ENCODE measurements at regions not wholly inside any gene's neighbourhood (a gene's known extent, or its start where the extent isn't known, plus 50 kb on each side); places are given as distances from the start of the nearest gene placed in this dataset.

GRCh38 chr18:57915865-57916582 is 112.9 kb upstream of the ATP8B1 start:
- DNase-seq: no peak

GRCh38 chr18:57915248-57915647 is 112.1 kb upstream of the ATP8B1 start:
- DNase-seq: peak; percentile 85

GRCh38 chr18:57913686-57914085 is 110.6 kb upstream of the ATP8B1 start:
- DNase-seq: no peak

DNA sequence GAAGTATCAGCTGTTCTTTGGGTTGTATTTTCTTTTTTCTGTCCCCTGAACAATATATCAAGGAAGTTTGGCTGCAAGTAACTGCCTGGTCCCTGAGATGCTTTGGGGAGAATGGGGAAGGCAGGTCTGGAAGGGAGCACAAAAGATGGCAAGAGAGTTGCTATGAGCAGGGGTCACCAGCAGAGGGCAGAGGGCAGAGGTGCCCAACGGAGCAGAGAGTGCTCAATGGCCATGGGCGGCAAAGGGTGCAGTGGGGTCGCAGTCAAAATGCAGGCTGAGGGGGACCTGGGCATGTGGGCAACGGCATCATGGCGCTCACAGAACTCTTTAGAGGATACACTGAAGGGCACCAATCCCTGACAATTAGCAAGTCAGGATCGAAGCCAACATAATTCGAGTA is 107.7 kb upstream of the ATP8B1 start:
- no peak for DNase-seq

DNA sequence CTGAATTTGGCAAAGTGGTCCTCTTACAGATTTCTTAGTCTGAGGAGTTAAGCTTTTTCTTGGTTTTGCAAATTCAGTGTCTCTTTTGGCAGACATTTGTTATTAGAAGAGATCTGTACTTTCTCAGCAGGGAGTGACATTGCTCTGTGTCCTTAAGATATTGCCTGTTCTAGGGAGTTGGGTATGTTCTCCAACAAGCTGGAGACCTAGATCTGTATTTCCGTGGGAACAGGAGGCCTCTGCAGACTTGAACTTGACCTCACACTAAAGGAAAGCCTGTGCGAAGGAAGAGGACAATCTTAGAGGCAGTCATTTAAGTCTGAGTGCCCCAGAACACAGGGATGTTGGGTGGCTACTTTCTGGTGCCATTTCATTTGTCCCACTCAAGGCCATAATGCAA is 107.0 kb upstream of the ATP8B1 start:
- DNase-seq: no peak

- no peak for DNase-seq
Measured at GRCh38 chr18:57909620-57910019, 106.5 kb upstream of the ATP8B1 start.

- no peak for DNase-seq
Measured at GRCh38 chr18:57908092-57908491, 105.0 kb upstream of the ATP8B1 start.

DNA sequence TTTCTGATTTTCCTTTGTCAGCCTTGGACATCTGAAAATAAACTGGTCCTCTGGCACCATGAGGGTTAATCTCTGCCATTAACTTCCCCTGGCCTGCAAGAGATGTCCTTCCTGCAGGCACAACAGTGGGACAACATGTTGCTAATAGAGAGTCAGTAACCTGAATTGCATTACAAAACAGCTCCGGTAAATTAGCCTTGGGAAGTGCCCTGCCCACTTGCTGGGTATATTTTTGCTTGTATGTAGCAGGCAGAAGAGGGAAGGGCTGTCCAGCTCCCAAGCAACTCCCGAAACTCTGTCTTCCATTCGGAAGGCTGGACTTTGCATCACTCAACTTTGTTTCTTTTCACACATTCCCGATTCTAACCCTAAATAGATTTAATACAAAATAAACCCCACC is 104.4 kb upstream of the ATP8B1 start:
- DNase-seq: no peak

DNA sequence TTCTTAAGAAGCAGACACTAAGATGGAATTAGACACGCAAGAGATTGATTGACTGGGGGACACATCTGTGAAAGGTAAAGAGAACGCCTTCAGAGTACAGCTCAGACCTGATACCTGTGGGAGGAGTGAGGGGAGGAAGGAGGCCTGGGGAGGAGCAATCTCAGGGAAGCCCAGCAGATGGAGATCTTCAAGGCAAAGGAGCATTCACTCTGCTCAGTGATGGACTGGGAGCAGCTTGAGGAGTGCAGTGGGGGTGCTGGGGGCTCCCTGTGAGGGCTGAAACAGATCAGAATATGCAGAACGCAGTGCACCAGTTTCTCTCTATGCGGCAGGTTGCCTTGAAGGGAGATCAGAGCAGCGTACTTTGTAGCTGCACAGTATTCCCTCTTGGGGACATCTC is 103.7 kb upstream of the ATP8B1 start:
- DNase-seq: no peak

DNA sequence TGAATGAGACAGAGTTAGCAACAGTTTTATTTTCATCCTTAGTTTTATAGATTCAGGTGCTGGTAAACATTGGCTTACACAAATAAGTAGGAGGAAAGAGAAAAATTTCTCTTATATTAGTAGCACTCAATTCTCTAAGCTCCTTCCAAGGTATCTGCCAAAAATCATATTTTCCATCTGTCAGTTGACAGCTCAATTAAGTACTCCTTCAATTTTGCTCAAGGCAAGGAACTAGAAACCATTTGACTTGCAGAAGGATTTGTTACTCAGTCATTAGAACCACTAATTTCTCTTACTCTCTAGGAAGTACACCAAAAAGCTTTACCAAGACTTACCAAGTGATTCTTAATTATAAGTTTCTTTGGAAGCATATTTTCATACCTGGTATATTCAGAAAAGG is 101.4 kb upstream of the ATP8B1 start:
- no peak for DNase-seq

DNA sequence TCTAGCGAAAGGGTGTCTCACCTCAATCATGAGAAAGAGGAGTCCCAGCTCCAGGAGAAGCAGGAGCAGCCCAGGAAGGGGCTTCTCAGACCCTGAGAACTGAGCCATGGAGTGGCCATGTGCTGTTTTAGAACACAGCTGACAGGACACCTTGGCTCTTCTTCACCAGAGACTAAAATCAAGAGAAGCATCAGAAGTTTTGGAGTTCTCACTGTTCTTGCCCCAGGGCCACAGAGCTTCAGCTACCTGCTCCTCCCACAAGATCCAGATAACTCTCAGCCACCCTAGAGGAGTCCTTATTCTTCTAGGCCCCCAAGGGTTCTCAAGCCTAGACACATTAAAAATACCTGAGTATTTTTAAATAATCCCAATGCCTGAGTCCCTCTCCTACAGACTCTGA is 99.6 kb upstream of the ATP8B1 start:
- DNase-seq: no peak

- DNase-seq: no peak
Measured at GRCh38 chr18:57901825-57902589, 98.9 kb upstream of the ATP8B1 start.

DNA sequence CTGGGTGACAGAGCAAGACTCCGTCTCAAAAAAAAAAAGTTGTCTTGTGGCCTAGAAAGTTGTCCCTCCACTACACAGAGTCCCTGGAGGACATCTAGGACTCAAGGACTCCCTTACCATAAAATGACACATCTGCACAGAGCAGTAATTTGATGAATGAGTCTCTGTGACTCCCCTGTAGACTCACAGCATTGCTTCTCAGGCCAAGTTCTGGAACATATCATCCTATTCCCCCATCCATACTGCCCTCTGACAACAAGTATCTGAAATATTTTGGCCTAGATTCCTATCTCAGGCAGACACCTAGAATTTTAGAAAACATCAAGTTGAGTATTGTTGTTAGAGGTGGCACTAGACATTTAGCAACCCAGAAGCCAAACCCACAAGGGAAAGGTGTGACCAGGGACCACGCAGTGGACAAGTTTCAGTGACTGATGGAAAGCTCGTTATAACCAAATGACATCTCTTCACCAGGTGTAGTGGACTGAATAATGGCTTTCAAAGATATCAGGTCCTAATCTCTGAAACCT is 97.9 kb upstream of the ATP8B1 start:
- DNase-seq: no peak

- DNase-seq: peak; percentile 57
Measured at GRCh38 chr18:57898506-57899124, 95.5 kb upstream of the ATP8B1 start.

GRCh38 chr18:57895182-57895581 is 92.1 kb upstream of the ATP8B1 start:
- no peak for DNase-seq

GRCh38 chr18:57891707-57892391 is 88.7 kb upstream of the ATP8B1 start:
- no peak for DNase-seq

GRCh38 chr18:57890266-57890665 is 87.2 kb upstream of the ATP8B1 start:
- no peak for DNase-seq

DNA sequence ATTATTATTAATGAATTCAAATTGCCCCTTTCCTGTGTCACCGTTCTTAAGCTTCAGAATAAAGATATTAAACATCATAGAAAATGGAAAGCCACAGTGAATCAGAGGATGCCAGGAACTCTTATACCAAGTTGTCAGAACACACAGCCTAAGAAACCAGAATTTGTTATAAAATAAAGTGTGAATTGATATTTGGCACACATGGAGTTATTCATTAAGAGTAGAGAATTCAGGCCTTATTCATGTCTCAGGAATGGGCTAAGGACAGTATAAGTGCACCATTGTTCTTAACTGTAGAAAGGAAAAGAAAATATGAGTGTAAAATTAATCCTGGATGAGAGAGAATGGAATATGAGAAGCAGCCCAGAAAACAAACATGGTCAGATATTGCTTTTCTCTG is 86.7 kb upstream of the ATP8B1 start:
- DNase-seq: no peak

GRCh38 chr18:57887543-57888383 is 84.6 kb upstream of the ATP8B1 start:
- no peak for DNase-seq

GRCh38 chr18:57885931-57886330 is 82.8 kb upstream of the ATP8B1 start:
- no peak for DNase-seq

- DNase-seq: no peak
Measured at GRCh38 chr18:57882465-57882864, 79.3 kb upstream of the ATP8B1 start.

GRCh38 chr18:57881818-57882413 is 78.8 kb upstream of the ATP8B1 start:
- DNase-seq: peak; percentile 85

Data from NCI-H1417 treated with DMSO at 0.1 percent for 48 hours (cell line).